Upper lobe of left lung (tissue), 6 donors: ENCODE measurements at regions not wholly inside any gene's neighbourhood (a gene's known extent, or its start where the extent isn't known, plus 50 kb on each side); places are given as distances from the start of the nearest gene placed in this dataset.
"Not testable (repeated sequence)": the region's sequence is repeated elsewhere in the genome, so short reads cannot be mapped to it uniquely, and the experiment has no call there.

ENCODE experiments used
- ATAC-seq, 2 donors: fragments of 200-7000 bp; cut with Tn5 transposase; one replicate each; pipeline ENCODE4 v1.9.1; 2022; ENCODE audit warnings: mild to moderate bottlenecking in 2 of 2, moderate library complexity in 2 of 2; ENCODE audit not compliant: low FRiP score in 2 of 2
- DNase-seq, 2 donors: peaks; one replicate each; pipeline ENCODE4 v3.0.0-alpha.2; 2019 to 2020
- H3K27ac ChIP-seq, 4 donors: fragments of 200-600 bp; sonication (generic); one replicate each; pipeline ENCODE4 v1.5.1; 2016 to 2019
- H3K27me3 ChIP-seq, 4 donors: fragments of 200-600 bp; sonication (generic); one replicate each; pipeline ENCODE4 v1.5.1; 2017 to 2019
- H3K36me3 ChIP-seq, 4 donors: fragments of 200-600 bp; sonication (generic); one replicate each; pipeline ENCODE4 v1.5.1; 2016 to 2019
- H3K4me1 ChIP-seq, 4 donors: fragments of 200-600 bp; sonication (generic); one replicate each; pipeline ENCODE4 v1.5.1; 2018 to 2019
- H3K4me3 ChIP-seq, 4 donors: fragments of 200-600 bp; sonication (generic); one replicate each; pipeline ENCODE4 v1.5.1; 2017 to 2019; ENCODE audit warnings: mild to moderate bottlenecking in 2 of 4, moderate library complexity in 1 of 4
- H3K9me3 ChIP-seq, 4 donors: fragments of 200-600 bp; sonication (generic); one replicate each; pipeline ENCODE4 v1.5.1; 2018 to 2019
- CTCF ChIP-seq, 6 experiments: fragments of 450-650 bp in 4 of 6; fragments of 200-600 bp in 2 of 6; sonication (generic) in 2 of 6; IDR thresholded peaks; one replicate each; pipeline ENCODE4 v1.5.1; 2016 to 2019; ENCODE audit warnings: antibody characterized with exemption in 6 of 6
- EP300 ChIP-seq, 4 donors: sonication (generic); formaldehyde crosslinking; IDR thresholded peaks; one replicate each; pipeline ENCODE4 v1.5.1; 2017; ENCODE audit warnings: antibody characterized with exemption in 4 of 4, control low read depth in 2 of 4
- POLR2A ChIP-seq, 4 donors: fragments of 450-650 bp; IDR thresholded peaks; one replicate each; pipeline ENCODE4 v1.5.1; 2016 to 2017; ENCODE audit warnings: antibody characterized with exemption in 4 of 4, mild to moderate bottlenecking in 2 of 4
- POLR2AphosphoS5 ChIP-seq, 2 donors: sonication (generic); formaldehyde crosslinking; IDR thresholded peaks; one replicate each; pipeline ENCODE4 v1.5.1; 2017; ENCODE audit warnings: antibody characterized with exemption in 2 of 2
- WGBS, 2 donors: methylation state at CpG; one replicate each; pipeline ENCODE4 v1.1.5; 2017 to 2018; 5-methylcytosine and 5-hydroxymethylcytosine counted together
- donor health status: DM: no; HTN: no; CAD: no; lungs with moderate emphysema.
- donor health status: DM: no; HTN: yes; CAD: no; lungs with severe emphysema.

GRCh38 chr2:187610450-187610849, 56.2 kb upstream of the TFPI start:
- not testable (repeated sequence) for H3K27me3 ChIP-seq, H3K4me3 ChIP-seq, ATAC-seq, H3K9me3 ChIP-seq, H3K36me3 ChIP-seq, DNase-seq, H3K4me1 ChIP-seq, H3K27ac ChIP-seq
- 86 to 92% methylated on average over 2 of the region's 2 CpGs for WGBS, 2 donors

- H3K27me3 ChIP-seq, result no peaks in the 10 kb centered on the region
- H3K4me1 ChIP-seq, result no peaks in the 10 kb centered on the region
- H3K36me3 ChIP-seq, result no peaks in the 10 kb centered on the region
- no peak for TF ChIP-seq POLR2A (IDR thresholded peaks at IDR 0.05)
- no peak for TF ChIP-seq EP300 (IDR thresholded peaks at IDR 0.05)
- TF ChIP-seq POLR2AphosphoS5 (IDR thresholded peaks at IDR 0.05), result no peak
- no peak for TF ChIP-seq CTCF (IDR thresholded peaks at IDR 0.05)
- H3K9me3 ChIP-seq, result no peaks in the 10 kb centered on the region
- no peak overlapping the region for H3K27ac ChIP-seq
- 76 to 97% methylated on average over 1 of the region's 1 CpG for WGBS, 2 donors
- no peak for DNase-seq
- no peak overlapping the region for H3K4me3 ChIP-seq
- no peak for ATAC-seq
Observed at GRCh38 chr2:187612857-187613256, 58.6 kb upstream of the TFPI start.

- Histone ChIP-seq H3K4me1 (no peaks in the 10 kb centered on the region), H3K36me3 (no peaks in the 10 kb centered on the region), H3K9me3 (no peaks in the 10 kb centered on the region), H3K27me3 (no peaks in the 10 kb centered on the region), H3K27ac (no peak overlapping the region), H3K4me3 (no peak overlapping the region)
- TF ChIP-seq POLR2AphosphoS5 (IDR thresholded peaks at IDR 0.05) (no peak), EP300 (IDR thresholded peaks at IDR 0.05) (no peak), CTCF (IDR thresholded peaks at IDR 0.05) (no peak), POLR2A (IDR thresholded peaks at IDR 0.05) (no peak)
- WGBS, 2 donors, result 68 to 78% methylated on average over 2 of the region's 2 CpGs
- ATAC-seq (no peak), DNase-seq (no peak)
Observed at GRCh38 chr2:187614756-187615155, 60.5 kb upstream of the TFPI start.

GRCh38 chr2:187615364-187615763, 61.1 kb upstream of the TFPI start:
- no peak overlapping the region for H3K27ac ChIP-seq
- no peak for ATAC-seq
- 63 to 66% methylated on average over 3 to 4 of the region's 4 CpGs for WGBS, 2 donors

GRCh38 chr2:187615902-187616301, 61.7 kb upstream of the TFPI start:
- Histone ChIP-seq H3K27me3 (no peaks in the 10 kb centered on the region), H3K36me3 (no peaks in the 10 kb centered on the region), H3K4me3 (no peak overlapping the region), H3K9me3 (no peaks in the 10 kb centered on the region), H3K27ac (no peak overlapping the region), H3K4me1 (no peaks in the 10 kb centered on the region)
- WGBS, 2 donors, result 89 to 100% methylated on average over 1 of the region's 1 CpG
- no peak for TF ChIP-seq POLR2AphosphoS5 (IDR thresholded peaks at IDR 0.05)
- no peak for TF ChIP-seq CTCF (IDR thresholded peaks at IDR 0.05)
- TF ChIP-seq EP300 (IDR thresholded peaks at IDR 0.05), result no peak
- no peak for TF ChIP-seq POLR2A (IDR thresholded peaks at IDR 0.05)
- ATAC-seq (no peak), DNase-seq (no peak)

More at GRCh38 chr2:187615364-187615763, 61.1 kb upstream of the TFPI start:
- Histone ChIP-seq H3K4me3 (no peak overlapping the region), H3K27me3 (no peaks in the 10 kb centered on the region), H3K4me1 (no peaks in the 10 kb centered on the region), H3K36me3 (no peaks in the 10 kb centered on the region), H3K9me3 (no peaks in the 10 kb centered on the region)
- TF ChIP-seq EP300 (IDR thresholded peaks at IDR 0.05) (no peak), POLR2AphosphoS5 (IDR thresholded peaks at IDR 0.05) (no peak), CTCF (IDR thresholded peaks at IDR 0.05) (no peak), POLR2A (IDR thresholded peaks at IDR 0.05) (no peak)
- no peak for DNase-seq
